Dermis microvascular lymphatic vessel endothelial cell (primary cell): ENCODE measurements at regions not wholly inside any gene's neighbourhood (a gene's known extent, or its start where the extent isn't known, plus 50 kb on each side); places are given as distances from the start of the nearest gene placed in this dataset.

Source experiments
- DNase-seq, 2 donors: peaks; one replicate each; pipeline versions ENCODE4 v3.0.0 to v3.0.0-alpha.2; 2010; ENCODE audit warnings: low read depth in 2 of 2

DNA sequence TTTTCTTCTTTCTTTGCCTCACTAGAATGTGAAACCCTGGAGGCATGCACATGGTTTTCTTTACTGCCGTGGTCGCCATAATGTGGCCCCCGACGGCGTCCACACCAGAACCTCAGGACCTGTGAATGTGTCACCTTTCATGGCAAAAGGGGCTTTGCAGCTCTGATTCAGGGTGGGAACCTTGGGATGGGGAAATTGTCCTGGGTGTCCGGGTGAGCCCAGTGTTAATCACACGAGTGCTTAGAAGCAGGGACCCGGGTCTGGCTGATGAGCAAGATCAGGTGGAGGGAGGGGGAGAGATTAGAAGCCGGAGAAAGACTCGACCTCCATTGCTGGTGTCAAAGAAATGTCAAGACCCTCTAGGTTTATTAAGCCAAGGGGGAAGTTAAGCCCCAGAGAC lies 74.7 kb upstream of the SHISAL1 start:
- DNase-seq = no peak

DNA sequence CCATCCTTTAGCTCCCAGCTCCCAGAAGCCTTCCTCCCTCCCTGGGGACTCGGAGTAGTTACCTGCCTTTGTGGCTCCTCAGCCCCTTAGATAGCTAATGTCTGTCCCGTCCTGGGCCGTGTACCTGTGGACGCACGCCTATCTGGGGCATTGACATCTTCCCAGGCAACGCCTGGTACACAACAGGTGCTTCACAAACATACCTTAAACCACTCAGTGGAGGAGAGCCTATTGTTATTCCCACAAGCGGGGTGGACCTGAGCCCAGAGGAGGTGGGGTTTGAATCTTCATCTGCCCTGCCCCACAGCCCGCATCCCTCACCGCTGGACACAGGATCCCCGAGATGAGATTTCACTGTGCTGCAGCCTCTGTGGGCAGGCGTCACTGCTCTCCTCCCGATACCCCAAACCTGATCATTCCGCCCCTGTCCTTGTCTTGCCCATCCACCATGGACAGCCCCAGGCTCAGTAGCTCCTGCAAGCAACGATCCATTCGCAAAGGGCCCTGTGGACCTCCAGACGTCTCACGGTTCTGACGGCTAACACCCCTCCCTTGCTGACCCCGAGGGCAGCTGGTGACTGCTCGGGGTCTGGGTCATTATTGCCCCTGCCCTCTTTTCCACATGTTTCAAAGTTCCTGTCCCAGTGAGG lies 73.8 kb upstream of the SHISAL1 start:
- DNase-seq = no peak

DNA sequence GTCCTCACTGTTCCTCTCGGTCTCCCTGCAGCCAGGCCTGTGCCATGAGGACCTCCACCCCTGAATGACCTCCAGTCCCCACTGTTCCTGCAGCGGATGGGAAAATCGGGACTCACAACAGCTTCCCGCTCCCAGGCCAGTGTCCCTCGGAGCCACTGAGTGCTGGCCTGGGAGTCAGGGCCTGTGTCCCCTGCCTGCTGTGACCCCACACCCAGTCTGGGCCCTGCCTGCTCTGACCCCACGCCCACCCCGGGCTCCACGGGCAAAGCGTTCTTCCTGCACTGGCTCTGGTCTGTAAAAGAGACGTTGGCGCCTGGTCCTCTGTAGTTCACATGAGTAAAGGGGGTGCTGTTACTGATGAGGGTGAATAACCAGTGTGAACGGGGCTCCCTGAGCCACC lies 73.0 kb upstream of the SHISAL1 start:
- DNase-seq = no peak

DNA sequence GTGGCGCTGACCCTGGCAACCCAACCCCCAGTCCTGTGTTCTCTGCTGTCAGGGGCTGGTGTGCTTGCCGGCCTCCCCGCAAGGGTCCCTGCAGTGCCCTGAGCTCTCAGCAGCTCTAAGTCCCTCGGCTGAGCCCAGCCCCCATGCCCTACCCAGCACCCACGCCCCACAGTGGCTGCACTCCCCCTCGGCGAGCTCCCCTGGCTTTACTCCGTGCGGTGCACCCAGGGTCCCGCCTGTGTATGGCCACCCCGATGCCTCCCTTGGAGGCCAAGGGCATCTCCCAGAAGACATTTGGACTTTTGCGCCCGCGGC lies 72.5 kb upstream of the SHISAL1 start:
- no peak for DNase-seq

DNA sequence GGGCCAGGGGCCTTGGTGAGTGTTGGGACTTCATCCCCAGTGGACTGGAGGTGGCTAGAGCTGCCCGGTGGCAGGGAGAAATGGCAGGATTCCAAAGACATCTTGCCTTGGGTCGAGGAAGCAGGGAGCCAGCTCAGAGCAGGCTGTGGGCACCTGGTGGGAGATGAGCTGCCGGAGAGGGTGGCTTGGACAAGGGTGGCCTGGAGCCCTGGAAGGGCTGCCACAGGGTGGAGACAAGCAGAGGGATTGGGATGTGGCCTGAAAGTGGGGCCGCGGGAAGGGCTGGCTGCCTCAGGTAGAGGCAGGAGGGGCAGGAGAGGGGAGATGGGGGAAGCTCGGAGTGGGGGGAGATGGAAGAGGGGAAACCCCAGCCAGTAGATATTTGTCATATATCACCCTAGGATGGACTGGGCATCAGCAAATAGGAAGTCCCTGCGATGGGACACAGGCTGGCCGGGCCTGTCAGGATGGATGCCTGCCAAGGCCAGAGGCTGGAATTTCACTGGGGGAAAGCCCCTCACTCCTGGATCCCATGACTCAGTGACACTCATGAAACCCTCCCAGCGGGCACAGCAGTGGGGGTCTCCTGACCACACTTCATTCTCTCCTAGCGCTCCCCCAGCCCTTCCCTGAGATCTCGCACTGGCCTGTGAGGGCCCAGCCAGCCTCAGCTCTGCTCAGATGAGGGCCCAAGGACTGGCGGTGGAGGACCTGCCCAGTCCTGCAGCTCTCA lies 72.0 kb upstream of the SHISAL1 start:
- DNase-seq = no peak

DNA sequence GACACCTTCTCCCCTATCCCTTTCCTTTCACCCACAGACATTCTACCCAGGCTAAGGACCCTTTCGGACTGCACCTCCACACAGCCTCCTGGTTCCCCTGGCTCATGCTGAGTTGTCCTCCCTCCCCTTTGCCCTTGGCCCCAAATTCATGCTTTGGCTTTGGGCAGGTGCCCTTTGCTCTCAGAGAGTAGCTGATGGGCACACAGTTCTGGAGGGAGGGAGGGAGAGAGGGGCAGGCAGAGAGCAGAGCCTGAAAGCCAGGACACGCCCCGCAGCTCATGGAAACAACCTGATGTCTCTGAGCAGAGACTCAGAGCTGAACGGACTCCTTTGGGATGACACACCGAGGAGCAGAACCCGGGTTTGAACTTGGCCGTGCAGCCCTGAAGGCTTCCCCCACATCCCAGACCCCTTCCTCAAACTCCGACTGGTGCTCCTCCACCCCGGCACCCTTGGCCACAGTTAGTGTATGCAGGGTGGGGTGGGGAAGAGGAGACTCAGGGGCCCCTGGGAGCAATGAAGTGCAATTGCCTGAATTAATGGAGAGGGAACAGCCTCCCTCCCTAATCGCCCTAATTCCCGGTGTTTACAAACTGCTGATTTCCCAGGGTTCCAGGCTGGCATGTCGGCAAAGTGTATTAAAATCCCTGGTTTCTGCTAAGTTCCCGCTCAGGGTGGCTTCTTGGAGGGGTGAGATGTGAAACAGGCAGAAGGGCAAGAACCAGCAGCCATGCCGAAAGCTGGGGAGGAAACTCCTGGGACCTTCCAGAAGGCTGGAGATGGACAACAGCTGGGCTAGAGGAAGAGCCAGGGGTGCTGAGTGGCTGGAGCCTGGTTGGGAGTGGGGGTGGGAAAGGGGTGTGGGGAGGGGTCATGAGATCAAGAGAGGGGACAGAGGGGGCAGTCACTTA lies 71.2 kb upstream of the SHISAL1 start:
- DNase-seq = no peak

DNA sequence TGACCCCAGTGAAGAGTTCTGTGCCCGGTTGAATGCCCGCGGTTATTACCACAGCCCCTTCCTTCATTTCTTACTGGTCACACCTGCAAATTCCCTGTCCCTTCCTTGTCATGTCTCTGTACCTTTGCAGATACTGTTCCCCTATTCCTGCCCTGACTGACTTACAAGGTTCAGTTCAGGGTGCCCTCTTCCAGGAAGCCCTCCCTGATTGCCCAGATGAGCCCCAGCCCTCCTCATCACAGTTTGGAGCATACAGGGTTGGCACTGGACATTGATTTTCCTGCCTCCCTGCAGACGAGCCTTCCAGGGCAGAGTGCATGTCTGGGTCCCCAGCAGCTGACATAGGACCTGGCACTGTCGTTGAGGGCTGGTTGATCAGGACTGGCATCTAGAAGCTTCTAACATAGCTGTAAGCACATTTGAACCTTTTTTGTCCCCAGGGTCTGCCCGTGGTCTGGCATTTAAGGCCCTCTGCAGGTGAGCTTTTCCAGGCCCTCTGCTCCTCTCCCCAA lies 70.4 kb upstream of the SHISAL1 start:
- DNase-seq = no peak

DNA sequence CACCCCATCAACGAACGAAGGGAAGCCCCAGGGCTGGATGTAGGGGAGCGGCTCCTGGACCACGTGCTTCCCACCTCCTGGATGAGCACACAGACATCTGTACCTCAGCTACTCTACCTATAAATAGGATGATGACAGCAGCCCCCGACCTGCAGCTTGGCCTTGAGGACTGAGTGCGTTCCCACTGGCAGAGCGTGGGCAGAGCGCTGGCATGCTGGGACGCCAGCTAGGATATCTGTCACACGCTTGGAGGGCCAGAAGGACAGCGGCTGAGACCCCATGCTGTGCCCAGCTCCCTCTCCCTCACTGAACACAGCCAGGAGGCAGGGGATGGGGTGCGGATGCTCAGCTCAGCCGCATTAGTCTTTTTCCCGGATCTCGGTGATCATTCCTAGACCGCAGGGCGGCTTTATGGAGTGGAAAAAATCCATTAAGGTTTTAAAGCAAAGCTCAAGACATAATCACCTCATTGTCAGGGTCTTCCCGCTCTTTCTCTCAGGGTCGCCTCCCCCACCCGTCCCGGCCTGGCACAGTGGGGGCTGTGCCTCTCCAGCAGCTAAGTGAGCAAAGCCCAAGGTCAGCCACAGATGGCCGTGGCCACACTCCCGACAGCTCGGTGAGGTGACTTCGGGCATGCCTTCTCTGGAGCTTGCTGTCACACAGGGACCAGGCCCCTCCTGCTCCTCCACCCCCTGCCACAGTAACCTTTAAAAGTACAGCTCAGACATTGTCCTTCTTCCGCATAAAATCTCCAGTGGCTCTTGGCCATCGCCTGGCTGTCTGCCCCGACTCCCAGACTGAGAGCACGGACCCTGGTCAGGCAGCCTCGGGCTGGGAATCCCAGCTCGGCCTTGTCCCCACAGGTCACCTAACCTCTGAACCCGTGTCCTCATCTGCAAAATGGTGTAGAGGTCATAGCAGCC lies 69.6 kb upstream of the SHISAL1 start:
- no peak for DNase-seq

DNA sequence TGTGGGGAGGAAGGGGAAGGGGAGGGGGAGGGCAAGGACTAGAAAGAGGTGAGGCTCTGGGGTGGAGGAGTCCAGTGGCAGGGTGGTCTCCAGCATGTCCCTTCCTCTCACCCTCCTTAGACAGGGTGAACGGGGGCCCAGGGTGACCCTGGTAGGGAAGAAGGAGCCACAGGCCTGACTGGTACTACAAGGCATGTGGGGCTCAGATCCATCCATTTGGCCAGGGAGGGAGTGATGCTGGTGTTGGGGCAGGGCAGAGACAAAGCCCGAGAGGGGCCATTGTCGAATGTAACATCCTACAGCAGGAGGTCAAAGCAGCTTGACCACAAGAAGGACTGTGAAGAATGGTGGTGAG lies 69.0 kb upstream of the SHISAL1 start:
- DNase-seq = no peak

DNA sequence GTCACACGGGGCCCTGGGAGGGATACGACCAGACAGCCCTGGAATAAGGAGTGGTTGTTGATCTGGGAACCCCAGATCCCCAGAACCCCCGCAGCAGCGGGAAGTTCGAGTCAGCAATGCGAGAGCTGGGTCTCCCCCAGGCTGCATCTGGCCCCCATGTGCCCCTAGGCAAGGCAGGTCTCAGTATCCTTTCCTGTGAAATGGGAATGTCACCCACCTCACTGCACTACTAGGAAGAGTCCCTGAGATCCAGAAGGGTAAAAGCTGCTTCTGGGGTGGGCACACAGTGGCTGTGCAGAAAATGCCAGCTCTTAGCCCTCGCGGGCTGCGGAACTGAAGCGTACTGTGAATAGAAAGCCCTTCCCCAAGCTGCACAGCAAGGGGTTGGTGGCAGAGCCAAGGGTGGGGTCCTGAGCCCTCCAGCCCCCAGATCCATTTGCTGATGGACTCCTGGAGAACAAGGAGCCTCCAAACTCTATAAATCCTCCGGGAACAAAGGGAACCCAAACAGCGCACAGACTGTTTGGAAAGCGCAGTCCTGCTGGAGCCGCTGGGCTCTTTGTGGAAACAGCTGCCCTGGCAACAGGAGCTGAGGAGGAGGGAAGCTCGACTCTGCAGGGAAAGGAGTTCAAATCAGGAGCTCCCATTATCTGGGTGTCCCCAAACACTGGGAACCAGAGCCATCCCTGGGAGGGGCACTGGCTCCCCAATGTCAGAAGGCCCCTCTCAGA lies 68.2 kb upstream of the SHISAL1 start:
- DNase-seq = no peak

DNA sequence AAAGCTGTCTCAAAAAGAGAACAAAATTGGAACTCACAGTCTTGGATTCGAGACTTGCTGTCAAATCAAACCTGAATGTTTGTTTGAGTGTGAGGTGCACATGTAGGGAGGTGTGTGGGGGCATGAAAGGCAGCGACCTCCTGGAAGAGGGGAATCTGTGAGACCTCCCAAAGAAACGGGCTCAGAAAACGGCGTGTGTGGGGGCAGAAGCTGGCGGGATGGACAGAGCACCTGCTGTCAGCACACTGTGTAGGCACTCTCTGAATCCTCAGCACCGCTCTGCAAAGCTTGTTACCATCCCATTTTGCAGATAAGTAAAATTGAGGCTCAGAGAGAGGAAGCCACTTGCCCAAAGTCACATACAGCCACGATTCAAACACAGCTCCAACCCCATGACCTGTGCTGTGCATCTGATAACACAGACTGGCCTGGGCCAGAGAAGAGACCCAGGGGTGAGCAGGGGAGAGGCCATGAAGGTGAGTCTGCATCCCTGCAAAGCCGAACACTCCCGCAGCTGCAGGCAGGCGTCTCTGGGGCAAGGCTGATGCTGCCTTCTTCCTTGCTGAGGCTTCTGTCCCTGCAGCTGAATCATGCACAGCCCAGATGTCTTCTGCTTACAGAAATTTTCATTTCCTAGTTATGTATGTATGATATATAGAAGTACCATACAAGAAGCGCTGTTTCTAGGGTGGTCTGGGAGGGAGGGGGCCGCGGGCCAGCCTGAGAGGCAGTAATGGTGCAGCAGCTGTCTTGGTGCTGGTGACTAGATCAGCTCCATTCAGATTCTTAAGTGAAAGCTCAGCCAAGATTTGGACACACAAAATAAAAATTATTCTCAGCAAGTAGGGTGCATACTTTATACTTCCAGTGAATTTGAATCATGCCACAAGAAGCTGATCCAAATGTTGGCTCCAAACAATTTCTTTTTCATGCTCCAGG lies 67.3 kb upstream of the SHISAL1 start:
- DNase-seq = no peak

DNA sequence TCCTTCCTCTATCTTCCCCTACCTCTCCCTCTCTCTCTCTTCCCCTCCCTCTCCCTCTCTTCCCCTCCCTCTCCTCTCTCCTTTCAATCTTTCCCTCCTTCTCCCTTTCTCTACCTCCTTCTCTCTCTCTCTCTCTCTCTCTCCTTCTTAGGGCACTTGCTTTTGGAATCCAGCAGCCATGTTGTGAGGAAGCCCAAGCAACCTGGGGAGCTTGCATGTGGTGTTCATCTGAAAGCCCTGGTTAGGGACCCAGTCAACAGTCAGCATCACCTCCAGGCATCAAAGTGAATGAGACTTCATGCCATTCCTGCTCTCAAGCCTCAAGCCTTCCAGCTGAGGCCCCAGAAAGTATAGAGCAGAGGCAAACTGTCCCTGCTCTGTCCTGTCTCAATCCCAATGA lies 65.6 kb upstream of the SHISAL1 start:
- no peak for DNase-seq

DNA sequence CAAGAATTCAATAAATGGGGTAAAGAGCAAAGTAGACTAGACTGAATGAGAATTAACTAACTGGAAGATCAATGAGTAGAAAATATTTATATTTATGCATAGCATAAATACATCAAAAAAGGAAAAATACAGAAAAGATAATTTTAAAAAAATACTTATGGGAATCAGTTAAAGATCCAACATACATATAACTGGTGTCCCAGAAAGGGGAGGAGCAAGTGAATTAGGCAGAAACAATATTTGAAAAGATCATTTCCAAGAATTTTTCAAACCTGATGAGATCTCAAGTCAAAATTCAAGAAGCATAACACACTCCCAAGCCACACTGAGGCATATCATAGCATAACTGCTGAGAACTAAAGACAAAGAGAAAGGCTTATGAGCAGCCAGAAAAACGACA lies 62.7 kb upstream of the SHISAL1 start:
- DNase-seq = no peak

DNA sequence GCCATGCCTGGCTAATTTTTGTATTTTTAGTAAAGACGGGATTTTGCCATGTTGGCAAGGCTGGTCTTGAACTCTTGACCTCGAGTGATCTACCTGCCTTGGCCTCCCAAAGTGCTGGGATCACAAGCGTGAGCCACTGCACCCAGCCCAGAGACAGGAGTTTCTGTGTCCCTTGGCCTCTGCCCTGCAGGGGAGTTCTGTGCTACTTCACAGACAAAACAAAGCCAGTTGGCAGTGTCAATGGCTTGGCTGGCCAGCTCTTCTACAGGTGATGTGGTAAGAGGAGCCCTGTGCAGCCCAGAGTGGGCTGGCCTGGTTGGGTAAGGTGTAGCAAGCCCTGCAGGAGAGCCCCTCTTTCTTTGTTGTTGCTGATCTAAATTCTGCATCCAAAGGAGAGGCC lies 60.5 kb upstream of the SHISAL1 start:
- DNase-seq = no peak

DNA sequence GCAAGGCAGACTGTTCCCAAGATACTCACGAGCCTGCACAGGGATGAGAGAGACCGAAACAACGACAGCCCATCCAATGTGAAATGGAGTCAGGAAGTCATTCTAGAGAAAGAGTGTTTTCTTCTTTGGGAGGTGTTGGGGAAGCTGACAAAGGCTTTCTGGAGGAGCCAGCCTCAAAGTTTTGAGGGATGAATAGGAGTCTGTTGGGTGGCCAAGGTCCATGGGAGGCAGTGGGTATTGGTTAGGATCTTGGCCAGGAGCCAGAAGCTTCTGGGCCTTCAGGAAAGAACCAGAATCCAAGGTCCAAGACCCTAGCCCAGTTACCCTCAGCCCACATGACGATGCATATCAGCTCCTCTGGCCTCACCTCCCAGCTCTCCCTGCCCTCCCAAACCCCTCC lies 59.9 kb upstream of the SHISAL1 start:
- no peak for DNase-seq

DNA sequence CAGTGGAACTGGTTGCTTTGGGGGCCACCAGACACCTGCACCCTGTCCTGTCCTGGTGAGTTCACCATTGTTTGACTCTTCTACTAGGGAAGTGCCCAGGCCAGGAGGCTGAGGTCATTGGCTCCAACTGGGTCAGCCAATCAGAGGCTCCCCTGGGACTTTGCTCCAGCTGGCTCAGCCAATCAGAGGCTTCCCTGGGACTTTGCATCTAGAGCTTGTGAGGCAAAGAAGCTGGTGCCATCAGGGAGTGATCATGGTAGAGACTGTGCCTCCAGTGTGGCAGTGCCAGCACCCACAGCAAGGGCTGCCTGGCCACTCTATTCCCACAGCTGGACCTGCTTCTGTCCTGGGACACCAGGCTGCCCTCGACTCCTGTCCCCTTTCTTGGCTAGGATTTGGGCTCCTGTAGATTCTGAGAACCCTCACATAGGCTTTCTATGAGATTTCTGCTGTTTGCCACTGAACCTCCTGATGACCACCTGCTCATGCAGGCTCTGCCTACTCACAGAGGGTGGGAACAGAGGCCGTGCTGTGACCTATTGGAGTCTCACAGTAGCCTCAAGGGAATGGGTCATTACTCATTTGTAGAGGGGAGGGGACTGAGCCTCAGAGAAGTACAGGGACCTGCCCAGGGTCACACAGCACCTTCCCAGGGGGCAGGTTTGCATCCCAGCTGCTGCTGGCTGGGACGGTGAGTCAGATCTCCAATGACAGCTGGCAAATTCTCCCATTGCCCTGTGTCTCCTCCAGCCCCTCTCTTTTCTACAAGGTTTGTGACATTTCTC lies 59.2 kb upstream of the SHISAL1 start:
- no peak for DNase-seq

DNA sequence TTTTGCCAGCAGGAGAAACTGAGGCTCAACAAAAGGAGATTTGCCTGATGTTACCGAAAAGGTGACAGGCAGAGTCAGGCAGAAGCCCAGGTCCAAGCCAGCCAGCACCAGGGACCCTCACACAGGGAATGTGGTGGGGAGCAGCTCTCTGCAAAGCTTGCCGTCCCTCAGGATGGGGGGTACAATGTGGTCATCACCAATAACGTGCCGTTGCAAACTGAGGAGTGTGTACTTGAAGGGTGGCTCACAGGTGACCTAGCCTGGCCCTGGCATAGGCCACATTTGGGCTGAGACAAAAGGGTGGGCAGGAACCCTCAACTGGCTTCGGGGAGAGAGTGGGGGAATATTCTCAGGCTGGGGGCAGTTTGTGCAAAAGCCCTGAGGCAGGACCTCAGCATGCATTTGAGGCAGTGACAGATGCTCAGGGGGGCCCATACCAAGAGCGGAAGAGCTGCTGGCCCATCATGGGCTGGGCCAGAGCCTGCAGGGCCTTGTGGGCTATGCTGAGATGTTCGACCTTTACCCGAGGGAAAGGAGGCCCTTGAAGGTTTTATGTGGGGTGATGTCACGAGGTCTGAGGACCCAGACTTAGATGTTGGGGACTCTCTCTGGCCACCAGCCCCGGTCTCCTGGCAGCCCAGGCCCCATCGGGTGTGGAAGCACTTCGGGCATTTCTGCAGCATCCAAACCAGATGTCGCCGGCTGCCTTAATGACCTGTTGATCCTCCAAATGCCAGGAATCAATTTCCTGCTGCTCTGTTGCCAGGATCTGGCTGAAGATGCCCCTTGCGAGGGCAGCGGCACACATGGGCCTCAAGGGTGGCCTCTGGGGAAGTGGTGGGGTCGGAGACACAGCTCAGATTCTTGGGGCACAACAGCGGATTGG lies 57.4 kb upstream of the SHISAL1 start:
- DNase-seq = no peak

DNA sequence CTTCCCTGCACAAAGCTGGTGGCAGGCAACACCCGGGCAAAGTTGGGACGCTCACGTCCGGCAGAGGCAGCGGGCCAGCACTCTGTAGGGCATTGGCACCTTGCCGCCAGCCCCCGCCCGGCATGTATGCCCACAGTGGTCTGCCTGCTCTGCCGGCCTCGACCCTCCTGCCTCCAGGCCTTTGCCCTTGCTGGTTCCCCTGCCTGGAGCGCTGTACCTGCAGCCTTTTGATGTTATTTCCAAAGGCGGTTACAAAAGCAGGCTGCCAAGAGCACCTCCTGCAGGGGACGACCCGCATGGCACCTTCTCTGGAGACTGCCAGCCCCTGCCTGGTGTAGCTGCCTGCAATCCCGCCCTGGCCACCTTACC lies 56.5 kb upstream of the SHISAL1 start:
- DNase-seq = no peak
